Neural crest cell (in vitro differentiated cells): ENCODE measurements at regions not wholly inside any gene's neighbourhood (a gene's known extent, or its start where the extent isn't known, plus 50 kb on each side); places are given as distances from the start of the nearest gene placed in this dataset.

Experiments
- DNase-seq: peaks from one replicate; pipeline ENCODE4 v3.0.0; 2021; ENCODE audit warnings: low read depth, mixed read lengths, low spot score
- H3K27ac Mint-ChIP-seq: one replicate; pipeline ENCODE4 v1.8.0; 2021; ENCODE audit warnings: mild to moderate bottlenecking, mixed read lengths; ENCODE audit not compliant: unreplicated experiment
- H3K27me3 Mint-ChIP-seq: 2 replicates; pipeline ENCODE4 v1.8.0; 2021; ENCODE audit warnings: low read depth, mild to moderate bottlenecking, mixed read lengths
- H3K36me3 Mint-ChIP-seq: 2 replicates; pipeline ENCODE4 v1.8.0; 2021; ENCODE audit warnings: low read depth, mild to moderate bottlenecking, mixed read lengths
- H3K4me1 Mint-ChIP-seq: 2 replicates; pipeline ENCODE4 v1.8.0; 2021; ENCODE audit warnings: mixed read lengths
- H3K4me3 Mint-ChIP-seq: one replicate; pipeline ENCODE4 v1.8.0; 2021; ENCODE audit warnings: mild to moderate bottlenecking, mixed read lengths
- H3K9me3 Mint-ChIP-seq: 2 replicates; pipeline ENCODE4 v1.8.0; 2021; ENCODE audit warnings: mixed read lengths
- CTCF ChIP-seq: fragments of 200-600 bp; sonication (generic); conservative IDR thresholded peaks from 2 replicates; pipeline ENCODE4 v1.5.0; 2021; ENCODE audit warnings: antibody characterized with exemption, mild to moderate bottlenecking

- Mint-ChIP-seq H3K27ac (no peak overlapping the region), H3K4me1 (no peaks in the 10 kb centered on the region), H3K4me3 (no peak overlapping the region), H3K9me3 (peaks cover 3% of the 10 kb centered on the region), H3K36me3 (no peaks in the 10 kb centered on the region), H3K27me3 (no peaks in the 10 kb centered on the region)
- TF ChIP-seq CTCF: no peak
- DNase-seq: no peak
Measured at GRCh38 chr15:58246041-58246440, 107.9 kb downstream of the AQP9 start.

- H3K9me3 Mint-ChIP-seq: peaks cover 3% of the 10 kb centered on the region
- H3K4me1 Mint-ChIP-seq: no peaks in the 10 kb centered on the region
- no peaks in the 10 kb centered on the region for H3K27me3 Mint-ChIP-seq
- H3K27ac Mint-ChIP-seq: no peak overlapping the region
- H3K36me3 Mint-ChIP-seq: no peaks in the 10 kb centered on the region
- TF ChIP-seq CTCF: no peak
- no peak for DNase-seq
- no peak overlapping the region for H3K4me3 Mint-ChIP-seq
Measured at GRCh38 chr15:58247855-58248842, 110.0 kb downstream of the AQP9 start.

GRCh38 chr15:58249646-58250312 is 111.6 kb downstream of the AQP9 start:
- Mint-ChIP-seq H3K9me3 (peaks cover 3% of the 10 kb centered on the region), H3K27me3 (no peaks in the 10 kb centered on the region), H3K27ac (no peak overlapping the region), H3K4me1 (no peaks in the 10 kb centered on the region), H3K4me3 (no peak overlapping the region), H3K36me3 (no peaks in the 10 kb centered on the region)
- DNase-seq: no peak
- TF ChIP-seq CTCF: no peak

- Mint-ChIP-seq H3K4me3 (no peak overlapping the region), H3K27ac (no peak overlapping the region), H3K4me1 (no peaks in the 10 kb centered on the region), H3K27me3 (no peaks in the 10 kb centered on the region), H3K9me3 (peaks cover 3% of the 10 kb centered on the region), H3K36me3 (no peaks in the 10 kb centered on the region)
- no peak for TF ChIP-seq CTCF
- no peak for DNase-seq
Measured at GRCh38 chr15:58252586-58253323, 114.6 kb downstream of the AQP9 start.

- H3K4me1 Mint-ChIP-seq: no peaks in the 10 kb centered on the region
Measured at GRCh38 chr15:58257776-58258325, 119.7 kb downstream of the AQP9 start.

More at GRCh38 chr15:58257776-58258325, 119.7 kb downstream of the AQP9 start:
- Mint-ChIP-seq H3K27me3 (no peaks in the 10 kb centered on the region), H3K4me3 (no peak overlapping the region), H3K27ac (no peak overlapping the region), H3K36me3 (no peaks in the 10 kb centered on the region), H3K9me3 (no peaks in the 10 kb centered on the region)
- TF ChIP-seq CTCF: no peak
- DNase-seq: no peak
